HepG2 (cell line): ENCODE measurements at regions not wholly inside any gene's neighbourhood (a gene's known extent, or its start where the extent isn't known, plus 50 kb on each side); places are given as distances from the start of the nearest gene placed in this dataset.

Experiments used
- MAF1 ChIP-seq: sonication (generic); formaldehyde crosslinking; IDR thresholded peaks from 2 replicates; pipeline ENCODE4 v1.5.0; 2020; ENCODE audit warnings: missing genetic modification reagents, borderline replicate concordance
- MED8 ChIP-seq: sonication (generic); formaldehyde crosslinking; IDR thresholded peaks from 2 replicates; pipeline ENCODE4 v1.8.1; 2023; ENCODE audit warnings: mild to moderate bottlenecking, missing genetic modification reagents; ENCODE audit not compliant: insufficient replicate concordance
- NCOA2 ChIP-seq: sonication (generic); formaldehyde crosslinking; IDR thresholded peaks from 2 replicates; pipeline ENCODE4 v1.8.0; 2022; ENCODE audit warnings: inconsistent platforms
- TEAD2 ChIP-seq: sonication (generic); formaldehyde crosslinking; IDR thresholded peaks from 2 replicates; pipeline ENCODE4 v1.9.0; 2021; ENCODE audit warnings: missing genetic modification reagents
- ZBTB25 ChIP-seq: IDR thresholded peaks from 2 replicates; pipeline ENCODE4 v1.6.1; 2018; ENCODE audit warnings: missing genetic modification reagents
- ZBTB38 ChIP-seq: sonication (generic); formaldehyde crosslinking; IDR thresholded peaks from 2 replicates; pipeline ENCODE4 v1.5.1; 2020; ENCODE audit warnings: mild to moderate bottlenecking, missing genetic modification reagents
- ZBTB46 ChIP-seq: sonication (generic); formaldehyde crosslinking; IDR thresholded peaks from 2 replicates; pipeline ENCODE4 v1.4.0; 2020; ENCODE audit warnings: mild to moderate bottlenecking, missing genetic modification reagents, borderline replicate concordance
- ZNF318 ChIP-seq: sonication (generic); formaldehyde crosslinking; IDR thresholded peaks from 2 replicates; pipeline ENCODE4 v1.4.0; 2020; ENCODE audit warnings: mild to moderate bottlenecking, missing genetic modification reagents
- ZNF710 ChIP-seq: sonication (generic); formaldehyde crosslinking; IDR thresholded peaks from 2 replicates; pipeline ENCODE4 v1.5.0; 2020; ENCODE audit warnings: mild to moderate bottlenecking, missing genetic modification reagents, borderline replicate concordance
- ZNF770 ChIP-seq: sonication (generic); formaldehyde crosslinking; IDR thresholded peaks from 2 replicates; pipeline ENCODE4 v1.5.0; 2020; ENCODE audit warnings: mild to moderate bottlenecking, missing genetic modification reagents

- no peak for TF ChIP-seq ZBTB46 (CRISPR knock-in tag)
- 0 out of 2 replicates have a peak, but pooled peaks have one; percentile 8 for TF ChIP-seq ZNF710 (CRISPR knock-in tag)
- no peak for TF ChIP-seq TEAD2
- TF ChIP-seq ZNF318 = no peak
- TF ChIP-seq MAF1 = no peak
- peak; percentile 69 for TF ChIP-seq ZBTB38 (CRISPR knock-in tag)
- no peak for TF ChIP-seq NCOA2 (CRISPR knock-in tag)
- TF ChIP-seq ZBTB25 (CRISPR knock-in tag) = no peak
- TF ChIP-seq MED8 (CRISPR knock-in tag) = no peak
- no peak for TF ChIP-seq ZNF770 (CRISPR knock-in tag)
These were observed 230.1 kb upstream of the TPM1 start (continued) for GRCh38 chr15:62812515-62812835.
